ENCODE measurements at regions not wholly inside any gene's neighbourhood (a gene's known extent, or its start where the extent isn't known, plus 50 kb on each side); places are given as distances from the start of the nearest gene placed in this dataset.

- DNase-seq (peak; percentile 64 to 84), ATAC-seq (peak; percentile 74)
- intact Hi-C loops (cut with DNase I, micrococcal nuclease) = no loop called here
Observed at GRCh38 chr4:119729835-119730670, 101.4 kb upstream of the PDE5A start.

- DNase-seq = no peak
- intact Hi-C loops (cut with DNase I, micrococcal nuclease) = no loop called here
- no peak for ATAC-seq
Observed at GRCh38 chr4:119728692-119729593, 100.3 kb upstream of the PDE5A start.

GRCh38 chr4:119728185-119728584 is 99.6 kb upstream of the PDE5A start:
- no peak for ATAC-seq
- intact Hi-C loops (cut with DNase I, micrococcal nuclease) = no loop called here
- no peak for DNase-seq

GRCh38 chr4:119726505-119726904 is 97.9 kb upstream of the PDE5A start:
- intact Hi-C loops (cut with DNase I, micrococcal nuclease) = no loop called here
- DNase-seq (no peak), ATAC-seq (no peak)

- peak; percentile 45 to 58 for DNase-seq
- peak; percentile 82 for ATAC-seq
- intact Hi-C loops (cut with DNase I, micrococcal nuclease) = no loop called here
Observed at GRCh38 chr4:119725688-119726330, 97.2 kb upstream of the PDE5A start.

- intact Hi-C loops (cut with DNase I, micrococcal nuclease) = no loop called here
- ATAC-seq (peak; percentile 58), DNase-seq (no peak)
Observed at GRCh38 chr4:119725011-119725410, 96.4 kb upstream of the PDE5A start.

- ATAC-seq (no peak), DNase-seq (no peak)
- intact Hi-C loops (cut with DNase I, micrococcal nuclease) = no loop called here
Observed at GRCh38 chr4:119722670-119723069, 94.1 kb upstream of the PDE5A start.

- intact Hi-C loops (cut with DNase I, micrococcal nuclease) = no loop called here
- ATAC-seq (peak; percentile 40), DNase-seq (no peak)
Observed at GRCh38 chr4:119721878-119722277, 93.3 kb upstream of the PDE5A start.

- intact Hi-C loops (cut with DNase I, micrococcal nuclease) = no loop called here
- ATAC-seq = peak; percentile 90
- peak; percentile 66 to 74 for DNase-seq
Observed at GRCh38 chr4:119715490-119716445, 87.2 kb upstream of the PDE5A start.

GRCh38 chr4:119709418-119709817 is 80.8 kb upstream of the PDE5A start:
- intact Hi-C loops (cut with DNase I, micrococcal nuclease) = no loop called here
- DNase-seq (no peak), ATAC-seq (peak; percentile 65)

- ATAC-seq (peak; percentile 98), DNase-seq (peak in 1 of 2 donors; percentile 10)
- intact Hi-C loops (cut with DNase I, micrococcal nuclease) = no loop called here
Observed at GRCh38 chr4:119707336-119707735, 78.7 kb upstream of the PDE5A start.

GRCh38 chr4:119706804-119707203 is 78.2 kb upstream of the PDE5A start:
- intact Hi-C loops (cut with DNase I, micrococcal nuclease) = no loop called here

GRCh38 chr4:119697887-119698393 is 69.3 kb upstream of the PDE5A start:
- DNase-seq = no peak
- ATAC-seq = no peak
- intact Hi-C loops (cut with DNase I, micrococcal nuclease) = no loop called here

More at GRCh38 chr4:119706804-119707203, 78.2 kb upstream of the PDE5A start:
- DNase-seq = no peak
- peak; percentile 22 for ATAC-seq

- intact Hi-C loops (cut with DNase I, micrococcal nuclease) = no loop called here
- ATAC-seq (no peak), DNase-seq (no peak)
Observed at GRCh38 chr4:119696963-119697362, 68.4 kb upstream of the PDE5A start.

GRCh38 chr4:119695216-119695615 is 66.6 kb upstream of the PDE5A start:
- DNase-seq = no peak
- no peak for ATAC-seq
- intact Hi-C loops (cut with DNase I, micrococcal nuclease) = no loop called here

- intact Hi-C loops (cut with DNase I, micrococcal nuclease) = no loop called here
- DNase-seq (no peak), ATAC-seq (no peak)
Observed at GRCh38 chr4:119693126-119693525, 64.5 kb upstream of the PDE5A start.

GRCh38 chr4:119692001-119692400 is 63.4 kb upstream of the PDE5A start:
- DNase-seq (no peak), ATAC-seq (no peak)
- intact Hi-C loops (cut with DNase I, micrococcal nuclease) = no loop called here

- intact Hi-C loops (cut with DNase I, micrococcal nuclease) = no loop called here
- no peak for ATAC-seq
- no peak for DNase-seq
Observed at GRCh38 chr4:119690871-119691270, 62.3 kb upstream of the PDE5A start.

Data from left colon (tissue), 2 donors.